WTC11 (cell line): ENCODE measurements at regions not wholly inside any gene's neighbourhood (a gene's known extent, or its start where the extent isn't known, plus 50 kb on each side); places are given as distances from the start of the nearest gene placed in this dataset.

ENCODE experiments used
- CTCF ChIP-seq: fragments of 200-600 bp; IDR thresholded peaks from 2 replicates; pipeline ENCODE4 v1.8.0; 2022; ENCODE audit warnings: antibody characterized with exemption
- E2F4 ChIP-seq: sonication (generic); formaldehyde crosslinking; IDR thresholded peaks from 2 replicates; pipeline ENCODE4 v1.8.1; 2022; ENCODE audit warnings: low read depth, mild to moderate bottlenecking, moderate library complexity, missing genetic modification reagents, borderline replicate concordance
- RELA ChIP-seq: sonication (generic); formaldehyde crosslinking; IDR thresholded peaks from 2 replicates; pipeline ENCODE4 v1.8.1; 2022; ENCODE audit warnings: missing genetic modification reagents, mild to moderate bottlenecking, borderline replicate concordance
- ZNF263 ChIP-seq: sonication (generic); formaldehyde crosslinking; IDR thresholded peaks from 2 replicates; pipeline ENCODE4 v1.8.1; 2022; ENCODE audit warnings: low read depth, mild to moderate bottlenecking, moderate library complexity, missing genetic modification reagents

GRCh38 chr9:108662091-108662875 lies 193.5 kb downstream of the ACTL7B start:
- TF ChIP-seq CTCF (no peak), RELA (CRISPR knock-in tag) (no peak), ZNF263 (CRISPR knock-in tag) (no peak), E2F4 (CRISPR knock-in tag) (no peak)
